HG02938 (cell line): ENCODE measurements at regions not wholly inside any gene's neighbourhood (a gene's known extent, or its start where the extent isn't known, plus 50 kb on each side); places are given as distances from the start of the nearest gene placed in this dataset.
"Not testable (repeated sequence)": the region's sequence is repeated elsewhere in the genome, so short reads cannot be mapped to it uniquely, and the experiment has no call there.

Experiments used
- ATAC-seq: cut with Tn5 transposase; IDR thresholded peaks from one replicate; pipeline ENCODE4 v1.9.1; 2021; ENCODE audit warnings: mild to moderate bottlenecking, moderate library complexity; ENCODE audit not compliant: unreplicated experiment

DNA sequence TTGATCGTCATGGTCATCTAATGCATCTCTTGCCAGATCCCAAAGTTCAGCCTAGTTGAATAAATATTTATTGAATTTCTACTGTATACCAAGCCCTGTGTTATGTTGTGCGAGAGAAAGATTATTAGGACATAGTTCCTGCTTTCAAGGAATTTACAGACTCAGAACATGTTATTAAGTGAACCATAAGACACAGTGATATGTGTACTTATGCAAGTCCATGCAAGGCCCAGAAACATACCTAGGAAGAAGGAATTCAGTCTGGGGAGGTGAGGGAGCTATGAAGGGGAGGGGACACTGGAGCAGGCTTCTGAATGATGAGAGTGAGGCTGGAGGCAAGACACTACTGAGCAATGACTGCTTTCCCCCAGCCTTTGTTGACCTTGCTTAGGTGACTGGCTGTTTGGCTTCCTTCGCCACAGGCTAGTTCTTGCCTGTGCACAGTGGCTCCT, 81.4 kb downstream of the ACAA2 start:
- ATAC-seq: no peak

DNA sequence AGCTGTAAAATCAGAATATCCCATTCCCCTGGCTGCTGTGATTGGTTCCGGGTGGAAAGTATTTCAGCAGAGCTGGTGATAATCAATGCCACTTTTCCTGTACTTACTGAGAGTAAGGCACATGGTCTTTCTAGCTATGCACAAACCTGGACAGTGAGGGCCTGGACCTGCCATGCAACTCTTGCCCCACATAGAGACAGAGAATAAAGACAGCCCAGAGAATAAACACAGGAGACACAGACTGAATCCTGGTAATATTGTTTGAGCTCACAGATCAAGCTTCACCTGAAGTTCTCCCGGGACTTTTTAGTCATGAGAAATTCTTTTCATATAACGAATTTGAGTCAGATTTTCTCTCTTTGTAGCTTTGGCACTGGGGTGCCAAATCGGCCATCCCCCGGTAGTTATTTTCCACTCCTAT, 81.9 kb downstream of the ACAA2 start:
- no peak for ATAC-seq

DNA sequence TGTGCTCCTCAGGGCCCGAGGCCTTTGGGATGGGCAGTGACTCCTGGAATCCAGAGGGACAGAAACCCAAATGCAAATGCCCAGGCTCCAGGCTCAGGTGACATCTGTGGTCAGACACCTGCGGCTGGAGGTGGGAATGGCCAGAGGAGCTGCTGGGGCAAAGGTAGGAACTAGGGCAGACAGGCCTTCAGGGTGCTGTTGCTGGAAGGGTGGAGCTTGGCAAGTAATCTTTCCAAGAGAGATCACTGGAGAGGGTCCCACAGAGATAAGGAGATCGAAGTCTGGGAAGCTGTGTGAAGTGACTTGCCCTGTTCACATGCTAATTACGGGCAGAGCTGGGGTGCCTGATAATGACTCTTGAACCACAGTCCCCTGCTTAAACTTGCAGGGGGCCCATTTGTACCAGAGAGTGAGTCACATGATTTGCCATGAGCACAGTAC, 82.4 kb downstream of the ACAA2 start:
- ATAC-seq: no peak

DNA sequence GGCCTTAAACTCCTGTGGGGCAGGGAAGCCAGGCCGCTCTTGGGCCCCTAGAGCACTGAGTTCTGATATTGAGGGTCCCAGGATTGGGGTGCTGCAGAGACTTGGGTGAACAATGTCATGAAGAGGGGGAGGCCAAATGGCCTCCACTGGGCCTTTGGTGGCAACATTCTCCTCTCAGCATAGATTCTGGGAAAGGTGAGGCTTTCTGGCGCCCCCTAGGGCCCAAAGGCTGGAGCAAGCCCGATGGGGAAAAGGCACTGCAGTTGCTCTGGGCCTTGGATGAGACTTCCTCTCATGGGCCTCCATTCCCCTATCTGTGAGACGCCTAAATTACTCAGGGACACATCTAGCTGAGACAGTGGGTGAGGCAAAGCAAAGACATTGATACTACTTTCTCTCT, 84.8 kb downstream of the ACAA2 start:
- ATAC-seq: no peak

DNA sequence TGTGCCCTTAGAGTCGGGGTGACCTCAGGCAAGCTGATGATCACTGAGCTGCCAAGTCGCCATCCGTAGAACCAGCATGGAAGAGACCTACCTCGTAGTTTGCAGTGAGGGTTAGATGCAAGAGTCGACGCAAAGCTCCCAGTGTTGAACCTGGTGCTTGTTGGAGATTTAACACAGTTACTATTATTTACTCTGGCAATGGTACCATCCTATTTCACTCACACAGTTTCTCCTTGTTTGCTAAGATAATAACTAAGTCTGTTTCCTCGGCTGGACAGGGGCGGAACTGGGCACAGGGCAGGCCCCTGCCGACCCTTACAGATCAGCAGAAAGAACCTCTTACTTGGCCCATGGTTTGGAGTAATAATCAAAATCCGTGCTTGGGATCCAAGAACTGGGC, 85.5 kb downstream of the ACAA2 start:
- no peak for ATAC-seq

DNA sequence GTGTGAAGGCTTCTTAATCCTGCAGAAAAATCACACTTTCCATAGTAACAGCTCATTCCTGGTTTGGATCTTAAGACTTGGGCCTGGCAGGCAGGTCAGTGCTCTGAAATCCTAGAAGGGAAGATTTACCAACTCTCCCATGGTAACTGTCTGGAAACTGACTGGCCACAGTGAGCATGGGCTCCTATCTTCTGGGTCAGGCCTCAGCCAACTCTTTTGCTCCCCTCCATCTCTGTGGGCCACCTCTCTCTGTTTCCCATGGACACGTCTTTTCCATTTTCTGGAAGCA, 86.7 kb downstream of the ACAA2 start:
- ATAC-seq: no peak

DNA sequence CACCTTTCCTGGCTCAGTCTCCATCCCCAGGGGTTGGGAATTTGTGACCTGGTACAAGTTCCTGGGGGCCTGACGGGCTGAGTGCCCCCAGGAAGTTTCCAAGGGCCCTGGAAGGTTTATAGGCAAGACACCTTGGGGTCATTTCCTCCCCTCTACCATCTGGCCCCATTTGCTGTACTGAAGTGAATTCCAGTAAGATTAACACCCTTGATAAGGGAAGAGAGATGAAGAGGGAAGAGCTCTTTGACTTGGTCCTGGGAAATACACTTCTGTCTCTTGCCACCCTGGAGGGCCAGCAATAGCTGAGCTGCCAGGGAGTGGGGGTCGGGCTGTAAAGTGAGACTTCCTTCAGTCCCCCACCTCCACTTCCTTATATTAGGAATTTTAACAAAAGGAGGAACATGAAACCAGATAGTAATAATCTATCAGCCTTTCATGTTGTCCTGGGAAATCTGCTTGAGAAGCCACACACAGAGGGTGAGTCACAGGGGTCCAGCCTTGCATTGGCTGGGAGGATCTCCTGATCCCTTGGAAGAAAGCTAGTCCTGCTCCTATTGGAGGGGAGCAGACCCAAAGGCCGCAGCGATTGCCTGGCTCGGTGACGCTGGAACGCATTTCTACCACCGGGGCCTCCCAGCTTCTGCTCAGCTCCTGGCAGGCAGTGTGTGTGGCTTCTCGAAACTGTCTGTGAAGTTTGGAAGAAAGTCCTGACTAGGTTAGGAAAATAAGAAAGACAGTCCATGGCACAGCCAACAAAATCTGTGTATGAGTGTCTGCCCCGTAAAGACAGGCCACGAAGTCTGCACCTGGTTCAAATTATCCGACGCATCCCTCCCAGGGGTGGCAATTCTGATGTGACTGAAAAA, 87.3 kb downstream of the ACAA2 start:
- no peak for ATAC-seq

DNA sequence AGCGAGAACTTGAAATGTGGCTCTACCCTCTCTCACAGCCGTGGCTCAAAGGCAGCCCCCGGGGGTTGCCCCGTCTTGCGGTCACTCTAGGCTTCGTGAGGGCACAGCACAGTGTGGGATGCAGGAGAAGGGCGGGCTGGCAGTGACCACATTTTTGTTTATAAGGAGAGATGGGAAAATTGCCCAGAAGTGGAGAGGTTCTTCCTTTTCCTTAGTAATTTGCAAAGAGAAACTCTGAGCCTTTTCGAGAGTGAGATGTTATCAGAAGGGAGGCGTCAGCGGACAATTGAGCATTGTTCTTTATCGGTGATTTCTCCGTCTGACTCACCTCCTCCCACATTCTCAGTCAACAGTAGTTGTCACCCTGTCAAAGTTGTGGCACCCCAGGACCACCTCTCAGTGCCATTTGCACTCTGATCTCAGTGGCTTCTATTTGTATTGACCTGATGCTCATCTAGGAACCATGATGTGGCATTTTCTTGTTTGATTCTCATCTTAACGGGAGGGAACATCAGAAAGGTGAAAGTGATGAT, 89.6 kb downstream of the ACAA2 start:
- ATAC-seq: no peak

DNA sequence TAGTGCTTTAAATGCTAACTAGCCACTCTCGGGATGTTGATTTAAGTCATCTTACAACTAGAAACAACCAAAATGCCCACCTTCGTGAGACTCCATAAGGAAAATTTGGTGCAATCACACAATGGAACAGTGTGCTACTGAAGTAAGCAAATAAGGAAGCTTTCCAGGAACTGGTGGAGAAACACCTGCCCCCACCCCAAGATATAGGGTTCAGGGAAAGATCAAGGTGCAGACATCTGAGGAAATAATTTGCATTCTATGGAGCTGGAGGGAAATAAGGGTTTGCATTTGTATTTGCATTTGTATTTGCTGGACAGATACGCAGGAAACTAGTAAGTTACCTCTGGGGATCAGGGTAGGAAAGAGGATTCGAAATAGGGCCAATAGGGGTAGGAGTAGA, 90.9 kb downstream of the ACAA2 start:
- ATAC-seq: no peak

DNA sequence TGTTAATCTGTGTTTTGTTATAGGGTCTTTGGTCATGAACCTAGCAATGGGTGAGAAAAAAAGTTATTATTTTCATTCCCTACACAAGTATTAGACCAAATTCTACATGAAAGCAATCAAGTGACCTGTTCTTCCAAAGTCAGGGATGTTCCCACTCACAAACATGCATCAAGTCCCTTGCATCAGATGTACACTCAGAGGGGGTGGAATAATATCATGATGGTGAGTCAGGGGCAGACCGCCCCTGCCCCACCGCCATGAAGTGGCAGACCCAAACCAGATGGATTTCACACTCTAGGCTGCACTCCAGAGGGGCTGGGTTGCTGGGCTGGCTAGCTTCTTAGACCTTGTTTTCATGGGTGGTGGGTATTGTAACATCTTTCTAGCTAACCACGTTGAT, 91.4 kb downstream of the ACAA2 start:
- no peak for ATAC-seq

DNA sequence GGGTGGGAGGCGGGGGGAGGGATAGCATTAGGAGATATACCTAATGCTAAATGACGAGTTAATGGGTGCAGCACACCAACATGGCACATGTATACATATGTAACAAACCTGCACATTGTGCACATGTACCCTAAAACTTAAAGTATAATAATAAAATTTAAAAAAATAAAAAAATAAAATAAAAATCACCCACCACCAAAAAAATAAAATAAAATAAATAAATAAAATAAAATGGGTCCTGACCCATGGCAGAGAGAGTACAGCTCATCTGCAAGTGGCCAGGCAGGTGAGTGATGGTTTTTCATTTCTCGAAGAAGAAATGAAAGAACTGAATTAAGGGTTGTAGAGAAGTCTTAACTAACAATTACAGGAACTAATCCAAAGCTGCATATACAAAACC, 92.4 kb downstream of the ACAA2 start:
- ATAC-seq: not testable (repeated sequence)

DNA sequence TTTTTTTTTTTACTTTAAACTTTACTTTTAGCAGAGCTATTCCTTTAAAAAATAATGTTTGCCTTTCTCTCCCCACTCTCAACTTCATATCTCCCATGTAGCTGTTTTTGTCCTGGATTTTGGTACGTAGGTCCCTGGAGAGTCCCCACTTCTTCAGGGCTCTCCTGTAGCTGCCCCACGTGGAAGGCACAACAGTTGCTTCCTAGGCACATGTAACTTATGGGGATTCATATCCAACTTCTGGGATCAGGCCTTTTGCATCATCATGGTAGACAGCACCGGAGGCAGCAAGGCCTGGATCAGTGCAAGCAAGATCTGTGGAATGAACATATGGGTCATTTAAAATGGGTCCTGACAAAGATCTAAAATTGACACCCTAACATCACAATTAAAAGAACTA, 95.7 kb downstream of the ACAA2 start:
- no peak for ATAC-seq

DNA sequence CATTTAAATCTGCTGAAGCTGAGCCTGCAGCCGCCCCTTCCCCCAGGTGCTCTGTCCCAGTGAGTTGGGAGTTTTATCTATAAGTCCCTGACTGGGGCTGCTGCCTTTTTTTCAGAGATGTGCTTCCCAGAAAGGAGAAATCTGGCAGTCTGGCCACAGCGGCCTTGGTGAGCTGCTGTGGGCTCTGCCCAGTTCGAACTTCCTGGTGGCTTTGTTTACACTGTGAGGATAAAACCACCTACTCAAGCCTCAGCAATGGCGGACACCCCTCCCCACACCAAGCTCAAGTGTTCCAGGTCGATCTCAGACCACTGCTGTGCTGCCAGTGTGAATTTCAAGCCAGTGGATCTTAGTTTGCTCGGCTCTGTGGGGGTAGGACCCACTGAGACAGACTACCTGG, 97.3 kb downstream of the ACAA2 start:
- ATAC-seq: no peak

DNA sequence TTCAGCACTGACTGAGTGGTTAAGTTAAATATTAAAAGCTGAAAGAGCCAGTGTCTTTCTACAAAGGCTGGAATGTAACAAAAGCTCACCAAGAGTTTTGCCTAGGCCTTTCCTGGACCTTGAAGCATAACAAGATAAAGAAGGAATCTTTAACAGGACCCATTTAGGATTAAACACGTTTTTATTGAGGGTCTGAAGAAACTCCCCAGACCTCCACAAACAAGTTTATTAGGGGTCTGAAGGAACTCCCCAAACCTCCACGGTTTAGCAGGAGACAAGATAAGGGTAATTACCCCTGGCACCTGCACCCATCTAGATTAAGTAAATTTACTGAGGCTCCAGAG, 104.0 kb downstream of the ACAA2 start:
- ATAC-seq: no peak

DNA sequence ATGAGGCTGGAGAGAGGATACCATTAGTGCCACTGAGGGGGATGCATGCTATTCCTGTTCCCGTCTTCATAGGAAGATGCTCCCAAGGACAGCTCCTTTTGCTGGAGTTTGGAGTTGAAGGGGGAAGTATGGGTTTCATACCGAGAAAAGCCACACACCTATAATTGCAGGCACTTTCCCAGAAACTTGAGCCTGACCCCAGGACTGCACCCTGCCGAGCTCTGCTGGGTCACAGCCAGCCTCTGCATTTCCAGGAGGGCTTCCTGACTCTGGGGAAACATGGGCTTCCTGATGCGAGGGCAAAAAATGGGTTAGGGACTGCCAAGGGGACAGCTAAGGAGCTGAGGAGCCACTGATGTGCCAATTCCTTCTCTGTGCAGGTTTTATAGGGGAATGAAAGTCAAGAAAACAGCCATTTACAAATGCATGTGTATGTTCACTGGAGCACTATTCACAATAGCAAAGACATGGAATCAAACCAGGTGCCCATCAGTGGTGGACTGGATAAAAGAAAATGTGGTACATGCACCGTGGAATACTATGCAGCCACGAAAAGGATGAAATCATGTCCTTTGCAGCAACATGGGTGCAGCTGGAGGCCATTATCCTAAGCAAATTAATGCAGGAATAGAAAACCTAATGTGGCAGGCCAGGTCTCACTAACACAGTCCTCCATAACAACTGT, 104.5 kb downstream of the ACAA2 start:
- ATAC-seq: no peak

DNA sequence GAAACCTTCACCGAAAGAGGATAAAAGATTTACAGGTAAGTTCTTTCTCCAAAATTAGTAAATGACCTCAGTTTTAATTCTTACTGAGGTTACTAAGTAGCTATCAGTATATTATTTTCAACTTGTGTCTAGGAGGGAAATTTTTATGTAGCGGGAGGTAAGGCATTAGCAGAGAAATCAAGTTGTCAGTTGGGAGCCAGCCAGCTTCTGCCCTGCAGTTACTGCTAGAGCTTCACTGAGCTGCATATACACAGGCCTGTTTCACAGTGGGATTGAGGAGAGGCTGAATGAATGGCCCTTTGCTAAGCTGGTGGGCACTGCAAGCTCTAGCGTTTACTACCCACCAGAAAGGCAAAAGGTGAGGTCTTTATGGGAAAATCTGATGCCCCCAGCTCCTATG, 105.7 kb downstream of the ACAA2 start:
- ATAC-seq: no peak

DNA sequence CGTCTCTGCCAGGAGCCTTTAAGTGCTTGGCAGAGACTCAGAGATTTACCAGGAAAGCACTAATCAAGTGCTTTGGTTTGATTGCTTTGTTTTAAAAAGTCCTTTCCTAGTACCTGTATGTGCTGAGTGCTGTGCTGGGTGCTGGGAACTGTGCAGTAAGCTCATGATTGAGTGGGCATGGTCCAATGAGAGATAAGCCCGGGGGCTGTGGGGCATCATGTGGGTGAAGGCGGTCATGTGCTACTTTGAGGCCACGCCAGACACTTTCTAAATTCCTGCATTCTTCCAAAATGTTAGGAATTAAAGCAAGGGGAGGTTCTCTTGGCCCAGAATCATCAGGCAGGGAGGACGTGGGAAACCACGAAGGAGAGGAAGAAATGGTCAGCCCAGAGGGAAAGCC, 109.0 kb downstream of the ACAA2 start:
- ATAC-seq: no peak

DNA sequence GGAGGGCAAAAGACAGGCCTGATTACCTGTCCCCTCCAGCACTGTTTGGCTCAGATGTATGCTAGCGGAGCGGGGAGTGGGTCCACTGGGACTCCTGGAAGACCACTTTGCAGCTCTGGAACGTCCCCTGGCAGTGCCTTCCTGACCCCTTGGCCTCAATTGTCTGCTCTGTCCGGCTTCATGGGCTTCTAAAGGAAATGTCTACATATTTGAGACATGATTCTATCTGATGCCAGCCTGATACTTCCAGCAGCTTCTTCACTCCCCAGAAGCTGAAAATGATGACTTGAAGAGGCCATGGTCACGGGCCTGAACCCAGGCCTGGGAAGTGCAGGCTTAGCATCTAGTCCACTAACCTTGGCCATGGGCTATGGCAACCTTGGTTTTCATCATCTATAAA, 112.1 kb downstream of the ACAA2 start:
- ATAC-seq: no peak

DNA sequence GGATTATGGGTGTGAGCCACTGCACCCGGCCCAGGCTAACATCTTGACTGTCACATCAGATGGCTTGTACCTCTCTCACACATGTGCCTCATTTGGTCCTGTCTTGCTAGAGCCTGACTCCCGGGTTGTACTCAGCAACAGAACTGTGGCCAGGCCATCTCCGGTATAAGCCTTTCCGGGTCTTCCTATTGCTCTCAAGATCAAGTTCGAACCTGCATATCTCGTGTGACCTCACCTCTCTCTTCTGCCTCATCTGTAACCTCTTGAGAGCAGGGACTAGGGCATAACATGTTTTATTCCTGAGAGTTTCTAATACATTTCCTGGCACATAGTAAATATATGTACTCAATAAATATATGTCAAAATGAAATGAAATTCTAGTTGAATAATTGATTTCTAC, 114.0 kb downstream of the ACAA2 start:
- ATAC-seq: no peak

DNA sequence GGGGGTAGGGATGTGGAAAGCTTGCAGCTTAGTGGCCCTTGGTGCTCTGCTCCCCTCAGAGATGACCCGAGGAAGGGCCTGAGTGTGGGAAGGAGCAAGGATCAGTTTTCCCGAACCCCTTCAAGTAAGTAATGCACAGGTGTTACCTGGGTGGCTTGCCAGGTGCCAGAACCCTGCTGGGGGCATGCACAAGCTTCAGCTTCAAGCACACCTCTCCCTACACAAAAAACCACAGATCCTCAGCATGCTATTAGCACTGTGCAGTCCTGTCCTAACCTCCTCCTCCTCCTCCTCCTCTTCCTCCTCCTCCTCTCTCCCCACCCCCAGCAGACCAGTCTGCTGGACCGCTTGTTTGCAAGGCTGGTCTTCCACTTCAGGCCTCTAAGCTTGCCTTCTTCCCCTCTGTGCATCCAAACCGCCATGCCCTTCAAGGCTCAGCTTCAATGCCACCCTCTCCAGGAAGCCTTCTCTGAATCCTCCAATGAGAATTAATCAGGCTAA, 114.8 kb downstream of the ACAA2 start:
- ATAC-seq: no peak

DNA sequence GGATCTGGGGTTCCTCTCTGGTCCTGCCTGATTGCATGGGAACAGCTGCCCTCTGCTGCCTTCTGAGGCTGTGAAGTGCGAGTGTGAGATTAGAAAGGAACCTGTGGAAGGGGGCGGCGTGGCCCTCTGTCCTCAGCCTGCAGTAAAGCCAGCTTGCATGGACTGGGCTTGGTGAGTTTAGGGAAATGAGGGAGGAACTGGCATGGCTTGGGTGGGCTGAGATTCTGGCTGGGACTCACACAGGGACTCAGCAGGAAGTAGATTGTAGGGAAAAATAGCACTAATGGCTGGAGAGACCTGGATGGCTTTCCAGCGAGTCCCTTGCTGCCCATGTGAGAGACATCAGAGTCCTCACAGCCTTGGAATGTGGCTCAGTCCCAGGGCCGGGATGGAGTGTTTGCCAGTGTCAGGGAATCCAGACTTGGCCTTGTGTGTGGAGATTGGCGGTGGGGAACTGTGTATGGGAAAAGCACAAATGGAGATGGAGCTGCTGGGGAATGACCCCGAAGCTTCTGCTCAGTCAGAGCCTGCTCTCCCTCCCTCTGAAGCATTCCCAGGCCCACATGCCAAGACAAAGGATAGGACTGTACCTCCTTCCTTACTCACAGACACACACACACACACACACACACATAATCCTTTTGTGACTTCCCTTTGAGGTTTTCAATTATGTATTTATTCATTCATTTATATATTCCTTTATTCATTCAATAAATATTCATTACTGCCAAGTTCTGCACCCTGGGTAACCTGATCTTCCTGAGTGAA, 115.4 kb downstream of the ACAA2 start:
- no peak for ATAC-seq
